A549 (cell line): ENCODE measurements at regions not wholly inside any gene's neighbourhood (a gene's known extent, or its start where the extent isn't known, plus 50 kb on each side); places are given as distances from the start of the nearest gene placed in this dataset.

Experiments
- ATAC-seq, 2 experiments: fragments of 200-7000 bp in 1 of 2; fragments of >200 bp in 1 of 2; cut with Nextera tagmentation in 1 of 2; cut with Tn5 transposase in 1 of 2; 3 replicates each; pipeline versions ENCODE4 v1.8.0 to v1.9.1; 2018 to 2020; ENCODE audit warnings: mild to moderate bottlenecking in 1 of 2, moderate library complexity in 1 of 2
- CTCF ChIA-PET: fragments of 300-600 bp; sonication (Branson Sonifier 250); formaldehyde crosslinking; extraction: SDS; loops from one replicate; lab custom pipeline; 2021; ENCODE audit warnings: antibody characterized with exemption, inconsistent platforms; lab: Yijun Ruan, JAX
- POLR2A ChIA-PET: fragments of 350-600 bp; formaldehyde crosslinking; extraction: SDS; loops from one replicate; lab custom pipeline; 2021; ENCODE audit warnings: antibody characterized with exemption, inconsistent platforms; lab: Yijun Ruan, JAX
- DNase-seq, 2 experiments: peaks; one replicate each; pipeline versions ENCODE4 v3.0.0 to v3.0.0-alpha.2; 2011 to 2016; ENCODE audit warnings: low read depth in 1 of 2, low spot score in 1 of 2
- FAIRE-seq: peaks from 2 replicates; lab custom pipeline; 2011; peaks lifted over from hg19 to GRCh38; lab: Jason Lieb, UNC
- H3K27ac ChIP-seq, 2 experiments: fragments of >200 bp; sonication (Bioruptor Twin); formaldehyde crosslinking; 3 replicates each; pipeline ENCODE4 v1.5.1; 2016 to 2017
- H3K4me1 ChIP-seq: fragments of >200 bp; sonication (Bioruptor Twin); formaldehyde crosslinking; 3 replicates; pipeline ENCODE4 v1.6.1; 2016
- H3K4me2 ChIP-seq: fragments of >200 bp; sonication (Bioruptor Twin); formaldehyde crosslinking; 3 replicates; pipeline ENCODE4 v1.6.1; 2016
- H3K4me3 ChIP-seq: fragments of >200 bp; sonication (Bioruptor Twin); formaldehyde crosslinking; 3 replicates; pipeline ENCODE4 v1.5.1; 2016
- H3K9me3 ChIP-seq: fragments of >200 bp; sonication (Bioruptor Twin); formaldehyde crosslinking; 3 replicates; pipeline ENCODE4 v1.6.1; 2016
- BHLHE40 ChIP-seq: IDR thresholded peaks from 2 replicates; pipeline ENCODE4 v1.6.1; 2012; ENCODE audit warnings: low read depth, low read length, inconsistent platforms
- CBX2 ChIP-seq: fragments of 200-600 bp; sonication (generic); IDR thresholded peaks from 2 replicates; pipeline ENCODE4 v1.6.1; 2016; ENCODE audit warnings: low read depth, mild to moderate bottlenecking, borderline replicate concordance
- CHD2 ChIP-seq: fragments of 150-350 bp; IDR thresholded peaks from 2 replicates; pipeline ENCODE4 v1.6.1; 2014; ENCODE audit warnings: low read length; ENCODE audit not compliant: partially characterized antibody
- EHMT2 ChIP-seq: fragments of 200-600 bp; sonication (generic); IDR thresholded peaks from 2 replicates; pipeline ENCODE4 v1.6.1; 2016; ENCODE audit warnings: antibody characterized with exemption, low read depth, mild to moderate bottlenecking, moderate library complexity
- ESRRA ChIP-seq: fragments of 150-350 bp; IDR thresholded peaks from 2 replicates; pipeline ENCODE4 v1.6.1; 2014; ENCODE audit warnings: mild to moderate bottlenecking, low read length, borderline replicate concordance
- FOXS1 ChIP-seq: fragments of 250-450 bp; sonication (Bioruptor Pico); IDR thresholded peaks from 2 replicates; pipeline ENCODE4 v1.5.0; 2020; ENCODE audit warnings: mild to moderate bottlenecking, moderate library complexity
- GATA3 ChIP-seq: IDR thresholded peaks from 2 replicates; pipeline ENCODE4 v1.6.1; 2012; ENCODE audit warnings: borderline replicate concordance
- HEYL ChIP-seq: fragments of 250-450 bp; sonication (Bioruptor Pico); IDR thresholded peaks from 2 replicates; pipeline ENCODE4 v1.8.0; 2021; ENCODE audit warnings: mild to moderate bottlenecking, moderate library complexity
- HOXA7 ChIP-seq: fragments of 250-450 bp; sonication (Bioruptor Pico); IDR thresholded peaks from 2 replicates; pipeline ENCODE4 v1.5.0; 2020; ENCODE audit warnings: mild to moderate bottlenecking, moderate library complexity
- HOXB5 ChIP-seq: fragments of 250-450 bp; sonication (Bioruptor Pico); IDR thresholded peaks from 2 replicates; pipeline ENCODE4 v1.5.0; 2020; ENCODE audit warnings: mild to moderate bottlenecking, moderate library complexity
- KDM5A ChIP-seq: fragments of 200-600 bp; sonication (generic); IDR thresholded peaks from 2 replicates; pipeline ENCODE4 v1.6.1; 2016; ENCODE audit warnings: antibody characterized with exemption, mild to moderate bottlenecking
- MAFK ChIP-seq: fragments of 450-650 bp; IDR thresholded peaks from 2 replicates; pipeline ENCODE4 v1.6.1; 2014; ENCODE audit not compliant: partially characterized antibody
- NR3C1 ChIP-seq: fragments of >200 bp; sonication (Bioruptor Twin); formaldehyde crosslinking; IDR thresholded peaks from 3 replicates; pipeline ENCODE4 v1.6.1; 2017
- RAD21 ChIP-seq, 2 experiments: fragments of >200 bp in 1 of 2; sonication (Bioruptor Twin) in 1 of 2; formaldehyde crosslinking in 1 of 2; IDR thresholded peaks in 1 of 2; conservative IDR thresholded peaks in 1 of 2; 2 replicates in 1 of 2; 3 replicates in 1 of 2; pipeline ENCODE4 v1.6.1; 2012 to 2018; ENCODE audit warnings: inconsistent platforms in 1 of 2
- RNF2 ChIP-seq: fragments of 200-600 bp; sonication (generic); IDR thresholded peaks from 2 replicates; pipeline ENCODE4 v1.6.1; 2016; ENCODE audit warnings: low read depth, mild to moderate bottlenecking, antibody characterized with exemption, moderate library complexity, borderline replicate concordance
- ZNF302 ChIP-seq: fragments of 250-450 bp; sonication (Bioruptor Pico); IDR thresholded peaks from 2 replicates; pipeline ENCODE4 v1.9.0; 2021; ENCODE audit warnings: inconsistent platforms, mild to moderate bottlenecking, moderate library complexity
- ZSCAN20 ChIP-seq: fragments of 250-450 bp; sonication (Bioruptor Pico); IDR thresholded peaks from 2 replicates; pipeline ENCODE4 v1.8.0; 2022; ENCODE audit warnings: mild to moderate bottlenecking, moderate library complexity
- WGBS: methylation state at CpG from one replicate; pipeline ENCODE4 v1.1.6; 2017; ENCODE audit errors: missing lambda C conversion rate; 5-methylcytosine and 5-hydroxymethylcytosine counted together
- TF ChIP-seq, protein P1 (sequence below): fragments of 200-600 bp; sonication (generic); IDR thresholded peaks from 2 replicates; pipeline ENCODE4 v1.6.1; 2016; ENCODE audit warnings: antibody characterized with exemption, mild to moderate bottlenecking, moderate library complexity
- TF ChIP-seq, protein P2 (sequence below): IDR thresholded peaks from 2 replicates; pipeline ENCODE4 v1.6.1; 2012; ENCODE audit warnings: low read depth, borderline replicate concordance
- TF ChIP-seq, protein P3 (sequence below): fragments of >200 bp; sonication (Bioruptor Twin); formaldehyde crosslinking; IDR thresholded peaks from 3 replicates; pipeline ENCODE4 v1.5.1; 2016
- TF ChIP-seq, protein P4 (sequence below): IDR thresholded peaks from 2 replicates; pipeline ENCODE4 v1.6.1; 2012
- TF ChIP-seq, protein P5 (sequence below): fragments of 250-450 bp; sonication (Bioruptor Pico); IDR thresholded peaks from 2 replicates; pipeline ENCODE4 v1.5.0; 2020; ENCODE audit warnings: low read depth, mild to moderate bottlenecking, moderate library complexity

DNA sequence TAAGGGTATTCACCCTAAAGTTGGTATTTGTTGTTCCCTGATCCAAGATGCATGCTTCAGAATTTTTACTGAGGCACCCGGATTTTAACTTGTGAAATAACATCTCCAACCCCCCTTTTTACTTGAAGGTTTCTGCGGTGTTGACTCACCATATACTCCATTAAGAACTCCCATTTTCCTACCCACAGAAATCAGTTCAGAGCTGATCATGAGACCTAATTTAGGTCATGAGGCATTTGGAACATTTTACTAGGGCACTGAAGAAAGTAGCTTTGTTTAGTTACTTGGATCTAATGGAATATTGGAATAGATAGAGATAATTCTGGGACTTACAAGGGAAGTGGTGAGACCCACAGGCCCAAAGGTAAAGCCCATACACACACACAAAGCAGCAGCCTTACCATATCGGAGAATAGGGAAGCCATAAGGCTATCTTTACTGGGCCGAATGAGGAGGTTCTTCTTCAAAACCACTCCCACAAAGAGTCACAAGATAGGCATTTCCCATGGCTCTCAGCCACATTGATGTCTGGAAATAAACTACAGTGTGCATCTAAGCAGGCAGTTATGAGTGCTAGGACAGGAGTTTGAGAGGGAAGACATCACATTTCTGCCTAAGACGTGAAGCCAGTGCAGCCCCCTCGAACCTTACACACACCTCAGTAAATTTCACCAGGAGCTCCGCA lies 681.0 kb upstream of the LRRTM4 start:
- Histone ChIP-seq H3K4me3 (no peak overlapping the region), H3K9me3 (peaks cover 12% of the 10 kb centered on the region; the same call in 1 of the 3 replicates), H3K4me2 (no peak overlapping the region), H3K27ac (no peak overlapping the region), H3K4me1 (no peaks in the 10 kb centered on the region)
- ChIA-PET CTCF (no interaction called here), POLR2A (no interaction called here)
- 17% methylated on average over 7 of the region's 7 CpGs for WGBS
- ATAC-seq (no peak), DNase-seq (no peak), FAIRE-seq (no peak)
- TF ChIP-seq BHLHE40 (no peak), CBX2 (no peak), EHMT2 (no peak), HEYL (CRISPR knock-in tag) (no peak), ZSCAN20 (CRISPR knock-in tag) (no peak), ESRRA (no peak), GATA3 (no peak), FOXS1 (CRISPR knock-in tag) (no peak), KDM5A (no peak), ZNF302 (CRISPR knock-in tag) (no peak), NR3C1 (no peak), HOXB5 (CRISPR knock-in tag) (no peak)
- TF ChIP-seq, protein P1, sequence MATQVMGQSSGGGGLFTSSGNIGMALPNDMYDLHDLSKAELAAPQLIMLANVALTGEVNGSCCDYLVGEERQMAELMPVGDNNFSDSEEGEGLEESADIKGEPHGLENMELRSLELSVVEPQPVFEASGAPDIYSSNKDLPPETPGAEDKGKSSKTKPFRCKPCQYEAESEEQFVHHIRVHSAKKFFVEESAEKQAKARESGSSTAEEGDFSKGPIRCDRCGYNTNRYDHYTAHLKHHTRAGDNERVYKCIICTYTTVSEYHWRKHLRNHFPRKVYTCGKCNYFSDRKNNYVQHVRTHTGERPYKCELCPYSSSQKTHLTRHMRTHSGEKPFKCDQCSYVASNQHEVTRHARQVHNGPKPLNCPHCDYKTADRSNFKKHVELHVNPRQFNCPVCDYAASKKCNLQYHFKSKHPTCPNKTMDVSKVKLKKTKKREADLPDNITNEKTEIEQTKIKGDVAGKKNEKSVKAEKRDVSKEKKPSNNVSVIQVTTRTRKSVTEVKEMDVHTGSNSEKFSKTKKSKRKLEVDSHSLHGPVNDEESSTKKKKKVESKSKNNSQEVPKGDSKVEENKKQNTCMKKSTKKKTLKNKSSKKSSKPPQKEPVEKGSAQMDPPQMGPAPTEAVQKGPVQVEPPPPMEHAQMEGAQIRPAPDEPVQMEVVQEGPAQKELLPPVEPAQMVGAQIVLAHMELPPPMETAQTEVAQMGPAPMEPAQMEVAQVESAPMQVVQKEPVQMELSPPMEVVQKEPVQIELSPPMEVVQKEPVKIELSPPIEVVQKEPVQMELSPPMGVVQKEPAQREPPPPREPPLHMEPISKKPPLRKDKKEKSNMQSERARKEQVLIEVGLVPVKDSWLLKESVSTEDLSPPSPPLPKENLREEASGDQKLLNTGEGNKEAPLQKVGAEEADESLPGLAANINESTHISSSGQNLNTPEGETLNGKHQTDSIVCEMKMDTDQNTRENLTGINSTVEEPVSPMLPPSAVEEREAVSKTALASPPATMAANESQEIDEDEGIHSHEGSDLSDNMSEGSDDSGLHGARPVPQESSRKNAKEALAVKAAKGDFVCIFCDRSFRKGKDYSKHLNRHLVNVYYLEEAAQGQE, result no peak
- TF ChIP-seq, protein P2, sequence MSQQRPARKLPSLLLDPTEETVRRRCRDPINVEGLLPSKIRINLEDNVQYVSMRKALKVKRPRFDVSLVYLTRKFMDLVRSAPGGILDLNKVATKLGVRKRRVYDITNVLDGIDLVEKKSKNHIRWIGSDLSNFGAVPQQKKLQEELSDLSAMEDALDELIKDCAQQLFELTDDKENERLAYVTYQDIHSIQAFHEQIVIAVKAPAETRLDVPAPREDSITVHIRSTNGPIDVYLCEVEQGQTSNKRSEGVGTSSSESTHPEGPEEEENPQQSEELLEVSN, result no peak

DNA sequence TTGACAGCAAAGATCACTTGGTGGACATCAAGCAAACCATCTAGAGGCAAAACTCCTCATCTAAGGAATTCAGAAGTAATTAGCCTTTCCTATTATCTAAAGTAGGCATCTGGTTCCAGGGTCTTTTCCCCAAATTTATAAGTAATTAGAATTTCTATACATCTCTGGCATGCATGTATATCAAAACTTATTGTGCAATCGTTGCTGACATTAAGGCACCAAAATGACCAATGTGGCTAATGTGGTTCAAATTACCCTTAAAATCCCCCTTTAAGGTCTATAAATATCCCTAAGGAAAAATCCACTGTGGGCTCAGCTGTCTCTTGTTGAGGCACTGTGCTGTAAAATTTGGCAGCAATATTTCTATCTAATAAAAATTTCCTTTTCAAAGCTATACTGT lies 695.9 kb upstream of the LRRTM4 start:
- no peak overlapping the region for H3K4me3 ChIP-seq
- ATAC-seq (no peak), FAIRE-seq (no peak), DNase-seq (no peak)
- WGBS, result 3% methylated on average over 1 of the region's 1 CpG
- ChIA-PET POLR2A (no interaction called here), CTCF (no interaction called here)
- no peak overlapping the region for H3K4me2 ChIP-seq
- H3K27ac ChIP-seq, result no peak overlapping the region
- no peak for TF ChIP-seq HOXA7 (CRISPR knock-in tag)
- no peak for TF ChIP-seq RAD21 (conservative IDR thresholded peaks at IDR 0.05 in 1 of 2, IDR thresholded peaks at IDR 0.05 in 1 of 2)
- no peak for TF ChIP-seq CHD2
- TF ChIP-seq, protein P3, sequence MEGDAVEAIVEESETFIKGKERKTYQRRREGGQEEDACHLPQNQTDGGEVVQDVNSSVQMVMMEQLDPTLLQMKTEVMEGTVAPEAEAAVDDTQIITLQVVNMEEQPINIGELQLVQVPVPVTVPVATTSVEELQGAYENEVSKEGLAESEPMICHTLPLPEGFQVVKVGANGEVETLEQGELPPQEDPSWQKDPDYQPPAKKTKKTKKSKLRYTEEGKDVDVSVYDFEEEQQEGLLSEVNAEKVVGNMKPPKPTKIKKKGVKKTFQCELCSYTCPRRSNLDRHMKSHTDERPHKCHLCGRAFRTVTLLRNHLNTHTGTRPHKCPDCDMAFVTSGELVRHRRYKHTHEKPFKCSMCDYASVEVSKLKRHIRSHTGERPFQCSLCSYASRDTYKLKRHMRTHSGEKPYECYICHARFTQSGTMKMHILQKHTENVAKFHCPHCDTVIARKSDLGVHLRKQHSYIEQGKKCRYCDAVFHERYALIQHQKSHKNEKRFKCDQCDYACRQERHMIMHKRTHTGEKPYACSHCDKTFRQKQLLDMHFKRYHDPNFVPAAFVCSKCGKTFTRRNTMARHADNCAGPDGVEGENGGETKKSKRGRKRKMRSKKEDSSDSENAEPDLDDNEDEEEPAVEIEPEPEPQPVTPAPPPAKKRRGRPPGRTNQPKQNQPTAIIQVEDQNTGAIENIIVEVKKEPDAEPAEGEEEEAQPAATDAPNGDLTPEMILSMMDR, result no peak
- TF ChIP-seq, protein P4, sequence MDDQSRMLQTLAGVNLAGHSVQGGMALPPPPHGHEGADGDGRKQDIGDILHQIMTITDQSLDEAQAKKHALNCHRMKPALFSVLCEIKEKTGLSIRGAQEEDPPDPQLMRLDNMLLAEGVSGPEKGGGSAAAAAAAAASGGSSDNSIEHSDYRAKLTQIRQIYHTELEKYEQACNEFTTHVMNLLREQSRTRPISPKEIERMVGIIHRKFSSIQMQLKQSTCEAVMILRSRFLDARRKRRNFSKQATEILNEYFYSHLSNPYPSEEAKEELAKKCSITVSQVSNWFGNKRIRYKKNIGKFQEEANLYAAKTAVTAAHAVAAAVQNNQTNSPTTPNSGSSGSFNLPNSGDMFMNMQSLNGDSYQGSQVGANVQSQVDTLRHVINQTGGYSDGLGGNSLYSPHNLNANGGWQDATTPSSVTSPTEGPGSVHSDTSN, result no peak
- TF ChIP-seq, protein P5, sequence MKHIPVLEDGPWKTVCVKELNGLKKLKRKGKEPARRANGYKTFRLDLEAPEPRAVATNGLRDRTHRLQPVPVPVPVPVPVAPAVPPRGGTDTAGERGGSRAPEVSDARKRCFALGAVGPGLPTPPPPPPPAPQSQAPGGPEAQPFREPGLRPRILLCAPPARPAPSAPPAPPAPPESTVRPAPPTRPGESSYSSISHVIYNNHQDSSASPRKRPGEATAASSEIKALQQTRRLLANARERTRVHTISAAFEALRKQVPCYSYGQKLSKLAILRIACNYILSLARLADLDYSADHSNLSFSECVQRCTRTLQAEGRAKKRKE, result no peak
- no peak for TF ChIP-seq MAFK
- TF ChIP-seq RNF2, result no peak
- peaks cover 6% of the 10 kb centered on the region; the same call in 2 of the 3 replicates for H3K9me3 ChIP-seq
- no peaks in the 10 kb centered on the region for H3K4me1 ChIP-seq
